Colonic mucosa (tissue), 4 donors: ENCODE measurements at regions not wholly inside any gene's neighbourhood (a gene's known extent, or its start where the extent isn't known, plus 50 kb on each side); places are given as distances from the start of the nearest gene placed in this dataset.

Experiments
- DNase-seq: peaks from one replicate; pipeline ENCODE4 v3.0.0-alpha.2; 2020
- H3K27ac ChIP-seq: fragments of 200-600 bp; one replicate; pipeline ENCODE4 v1.8.0; 2021
- H3K27me3 ChIP-seq: fragments of 200-600 bp; one replicate; pipeline ENCODE4 v1.8.0; 2021
- H3K36me3 ChIP-seq: fragments of 200-600 bp; one replicate; pipeline ENCODE4 v1.8.0; 2021
- H3K4me1 ChIP-seq: fragments of 200-600 bp; one replicate; pipeline ENCODE4 v1.8.0; 2021; ENCODE audit warnings: mild to moderate bottlenecking
- H3K4me3 ChIP-seq: fragments of 200-600 bp; one replicate; pipeline ENCODE4 v1.8.0; 2021
- H3K9ac ChIP-seq, 2 donors: one replicate each; pipeline ENCODE4 v1.7.0; 2013; ENCODE audit warnings: control low read depth in 2 of 2, low read depth in 2 of 2, low read length in 2 of 2
- H3K9me3 ChIP-seq: fragments of 200-600 bp; one replicate; pipeline ENCODE4 v1.8.0; 2021
- CTCF ChIP-seq: fragments of 200-600 bp; IDR thresholded peaks from one replicate; pipeline ENCODE4 v1.8.0; 2022; ENCODE audit warnings: antibody characterized with exemption, mild to moderate bottlenecking
- intact Hi-C: fragments of 100-400 bp; cut with DNase I; formaldehyde crosslinking; loops from one replicate; pipeline ENCODE4 v1.14.1; 2022
- donor health status: healthy.
- donor health status: DM: no; HTN: no; CAD: no.
- donor health status: DM: no; HTN: no; CAD: no.

- intact Hi-C loops: no loop called here
- TF ChIP-seq CTCF: no peak
- no peaks in the 10 kb centered on the region for H3K4me1 ChIP-seq
- no peaks in the 10 kb centered on the region for H3K36me3 ChIP-seq
- no peaks in the 10 kb centered on the region for H3K27me3 ChIP-seq
- no peak overlapping the region for H3K4me3 ChIP-seq
- H3K27ac ChIP-seq: no peak overlapping the region
- no peak for DNase-seq
- H3K9me3 ChIP-seq: no peaks in the 10 kb centered on the region
- no peak overlapping the region for H3K9ac ChIP-seq
Observed at GRCh38 chr1:29630756-29631155, 394.4 kb downstream of the PTPRU start.

GRCh38 chr1:29629814-29630516, 393.6 kb downstream of the PTPRU start:
- TF ChIP-seq CTCF: no peak
- Histone ChIP-seq H3K36me3 (no peaks in the 10 kb centered on the region), H3K27ac (no peak overlapping the region), H3K9me3 (no peaks in the 10 kb centered on the region), H3K9ac (no peak overlapping the region), H3K4me3 (no peak overlapping the region), H3K4me1 (no peaks in the 10 kb centered on the region), H3K27me3 (no peaks in the 10 kb centered on the region)
- intact Hi-C loops: no loop called here
- DNase-seq: peak; percentile 7

DNA sequence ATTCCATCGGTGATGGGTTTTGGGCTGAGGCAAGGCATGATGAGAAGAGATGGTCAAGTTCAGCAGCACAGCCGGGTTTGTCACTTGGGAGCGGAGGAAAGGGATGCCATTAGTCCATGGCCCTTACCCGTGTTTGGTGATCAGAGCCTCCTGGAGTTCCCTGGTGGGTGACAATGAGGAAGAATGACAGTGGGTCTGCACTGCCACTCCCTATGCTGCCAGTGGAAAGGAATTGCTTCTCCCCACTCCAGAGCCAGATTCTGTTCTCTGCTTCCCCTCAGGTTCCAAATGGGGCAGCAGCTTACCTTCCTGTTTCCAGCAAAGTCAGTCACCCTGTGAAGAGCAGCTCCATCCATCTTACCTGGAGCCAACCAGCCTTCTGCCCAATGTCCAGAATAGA, 393.1 kb downstream of the PTPRU start:
- H3K4me3 ChIP-seq: no peak overlapping the region
- H3K9me3 ChIP-seq: no peaks in the 10 kb centered on the region
- H3K36me3 ChIP-seq: no peaks in the 10 kb centered on the region
- H3K9ac ChIP-seq: no peak overlapping the region
- no peaks in the 10 kb centered on the region for H3K4me1 ChIP-seq
- DNase-seq: peak; percentile 11
- H3K27me3 ChIP-seq: no peaks in the 10 kb centered on the region
- TF ChIP-seq CTCF: no peak
- no peak overlapping the region for H3K27ac ChIP-seq
- intact Hi-C loops: no loop called here

GRCh38 chr1:29628190-29628589, 391.9 kb downstream of the PTPRU start:
- Histone ChIP-seq H3K9me3 (no peaks in the 10 kb centered on the region), H3K27ac (no peak overlapping the region), H3K4me3 (no peak overlapping the region), H3K9ac (no peak overlapping the region), H3K36me3 (no peaks in the 10 kb centered on the region), H3K4me1 (no peaks in the 10 kb centered on the region), H3K27me3 (no peaks in the 10 kb centered on the region)
- TF ChIP-seq CTCF: no peak
- intact Hi-C loops: no loop called here
- DNase-seq: peak; percentile 4

DNA sequence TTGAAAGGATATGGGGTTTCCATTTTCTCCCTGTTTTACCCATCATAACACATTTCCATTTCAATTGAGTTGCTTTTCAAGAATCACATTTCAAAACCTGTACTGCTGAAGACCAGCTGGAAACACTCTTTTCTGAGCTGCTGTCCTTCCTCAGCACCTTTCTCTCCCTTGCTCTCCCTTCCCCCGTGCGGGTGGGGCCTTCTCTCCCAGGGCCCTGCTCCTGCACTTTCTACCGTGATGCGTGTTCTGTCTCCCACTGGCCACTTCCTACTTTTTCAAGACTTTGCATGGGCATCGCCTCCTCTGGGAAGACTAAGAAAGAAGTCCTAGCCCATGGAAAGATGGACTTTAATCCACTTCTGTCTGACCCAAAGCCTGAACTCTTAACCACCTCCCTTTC, 390.4 kb downstream of the PTPRU start:
- Histone ChIP-seq H3K9ac (no peak overlapping the region), H3K36me3 (no peaks in the 10 kb centered on the region), H3K4me3 (no peak overlapping the region), H3K4me1 (no peaks in the 10 kb centered on the region), H3K9me3 (no peaks in the 10 kb centered on the region), H3K27ac (no peak overlapping the region), H3K27me3 (no peaks in the 10 kb centered on the region)
- no peak for TF ChIP-seq CTCF
- intact Hi-C loops: no loop called here
- DNase-seq: peak; percentile 3
